K562 (cell line): ENCODE measurements at regions not wholly inside any gene's neighbourhood (a gene's known extent, or its start where the extent isn't known, plus 50 kb on each side); places are given as distances from the start of the nearest gene placed in this dataset.

ENCODE experiments used
- ATAC-seq: fragments of 200-7000 bp; cut with Tn5 transposase; 3 replicates; pipeline ENCODE4 v1.9.1; 2020; ENCODE audit warnings: moderate library complexity
- BruUV-seq: library from RNA; stranded (reverse); fragments of 400-500 nt; replicated peaks from 2 replicates; lab custom pipeline; 2021; lab: Mats Ljungman, UMichigan
- CTCF ChIA-PET: fragments of 300-600 bp; formaldehyde crosslinking; extraction: SDS; loops from one replicate; lab custom pipeline; 2021; ENCODE audit warnings: low intra/inter-chr PET ratio; lab: Yijun Ruan, JAX
- POLR2A ChIA-PET: fragments of 300-600, 350-650 bp; sonication (Branson Sonifier 250); formaldehyde crosslinking; extraction: SDS; loops from one replicate; lab custom pipeline; 2021; ENCODE audit warnings: antibody characterized with exemption, inconsistent platforms; lab: Yijun Ruan, JAX
- DNase-seq, 4 experiments: peaks; one replicate each; pipeline versions ENCODE4 v3.0.0 to v3.0.0-alpha.2; 2011 to 2018; ENCODE audit warnings: low spot score in 3 of 4, mixed read lengths in 3 of 4; ENCODE audit errors: extremely low read depth in 1 of 4
- FAIRE-seq: peaks from 2 replicates; lab custom pipeline; 2011; peaks lifted over from hg19 to GRCh38; lab: Jason Lieb, UNC
- H2AFZ ChIP-seq: 2 replicates; pipeline ENCODE4 v1.6.0; 2011; ENCODE audit warnings: low read depth, low read length, control low read depth, inconsistent platforms
- H3K27ac ChIP-seq: fragments of 200-600 bp; 3 replicates; pipeline ENCODE4 v1.8.0; 2011; ENCODE audit warnings: low read depth, mild to moderate bottlenecking, control low read depth, inconsistent platforms, low read length, moderate library complexity, mixed read lengths; ENCODE audit errors: extremely low read depth
- H3K27me3 ChIP-seq, 2 experiments: fragments of 300-600 bp in 1 of 2; 2 replicates in 1 of 2; 3 replicates in 1 of 2; pipeline versions ENCODE4 v1.6.0 to v1.8.0; 2011; ENCODE audit warnings: inconsistent platforms in 2 of 2, low read length in 2 of 2, mild to moderate bottlenecking in 1 of 2, mixed read lengths in 1 of 2, moderate library complexity in 1 of 2; ENCODE audit not compliant: control insufficient read depth in 2 of 2, insufficient read depth in 2 of 2
- H3K36me3 ChIP-seq: fragments of 300-600 bp; 3 replicates; pipeline ENCODE4 v1.8.0; 2011; ENCODE audit warnings: mild to moderate bottlenecking, low read length, inconsistent platforms; ENCODE audit not compliant: control insufficient read depth, insufficient read depth
- H3K4me1 ChIP-seq, 2 experiments: fragments of 200-600 bp in 1 of 2; replicated peaks in 1 of 2; 2 replicates in 1 of 2; 3 replicates in 1 of 2; pipeline versions ENCODE4 v1.5.1 to v1.8.0; 2011; ENCODE audit warnings: inconsistent platforms in 2 of 2, low read length in 2 of 2, mild to moderate bottlenecking in 1 of 2, mixed read lengths in 1 of 2, moderate library complexity in 1 of 2; ENCODE audit not compliant: control insufficient read depth in 2 of 2, insufficient read depth in 2 of 2
- H3K4me2 ChIP-seq: 2 replicates; pipeline ENCODE4 v1.6.1; 2011; ENCODE audit warnings: low read length, control low read depth, inconsistent platforms, mixed read lengths; ENCODE audit not compliant: insufficient read depth
- H3K4me3 ChIP-seq: fragments of 200-600 bp; sonication (generic), shearing (Covaris generic); 2 replicates; pipeline ENCODE4 v1.5.1; 2016; ENCODE audit warnings: control low read depth, inconsistent platforms
- H3K79me2 ChIP-seq: fragments of 200-600 bp; 3 replicates; pipeline ENCODE4 v1.8.0; 2011; ENCODE audit warnings: low read length, inconsistent platforms; ENCODE audit not compliant: control insufficient read depth, insufficient read depth
- H3K9ac ChIP-seq, 2 experiments: 2 replicates each; pipeline versions ENCODE4 v1.6.0 to v1.6.1; 2011; ENCODE audit warnings: low read depth in 2 of 2, low read length in 2 of 2, control low read depth in 1 of 2, inconsistent platforms in 1 of 2, mild to moderate bottlenecking in 1 of 2, mixed read lengths in 1 of 2; ENCODE audit not compliant: insufficient read depth in 1 of 2
- H3K9me1 ChIP-seq: one replicate; pipeline ENCODE4 v1.6.0; 2011; ENCODE audit warnings: inconsistent platforms, mild to moderate bottlenecking, low read length, moderate library complexity; ENCODE audit not compliant: control insufficient read depth, insufficient read depth
- H3K9me3 ChIP-seq: replicated peaks from 2 replicates; pipeline ENCODE4 v1.5.1; 2011; ENCODE audit warnings: low read depth, low read length, inconsistent platforms; ENCODE audit not compliant: control insufficient read depth, insufficient read depth
- H4K20me1 ChIP-seq: replicated peaks from 2 replicates; pipeline ENCODE4 v1.6.1; 2011; ENCODE audit warnings: low read length, inconsistent platforms, mixed read lengths; ENCODE audit not compliant: control insufficient read depth, insufficient read depth
- MTA1 ChIP-seq: fragments of 450-650 bp; IDR thresholded peaks from 2 replicates; pipeline ENCODE4 v1.6.1; 2017; ENCODE audit warnings: borderline replicate concordance
- MXI1 ChIP-seq: IDR thresholded peaks from 2 replicates; pipeline ENCODE4 v1.6.1; 2011; ENCODE audit warnings: low read depth, mild to moderate bottlenecking, improper control_type of control experiment, low read length
- SIN3B ChIP-seq: fragments of 450-650 bp; IDR thresholded peaks from 2 replicates; pipeline ENCODE4 v1.6.1; 2017; ENCODE audit warnings: low read depth, mild to moderate bottlenecking, moderate library complexity
- WGBS: fragments of 100-300 bp; shearing (Covaris generic); methylation state at CpG from one replicate; pipeline ENCODE4 v1.1.6; 2016; ENCODE audit warnings: low coverage, mixed read lengths; ENCODE audit not compliant: insufficient coverage; ENCODE audit errors: missing lambda C conversion rate; 5-methylcytosine and 5-hydroxymethylcytosine counted together
- in situ Hi-C: fragments of 300-500 bp; cut with MboI; formaldehyde crosslinking; loops from 4 replicates; pipeline ENCODE4 v1.15.0; 2018; ENCODE audit warnings: inconsistent platforms, mixed read lengths
- intact Hi-C: fragments of 100-400 bp; cut with micrococcal nuclease; formaldehyde crosslinking; loops from 2 replicates; pipeline ENCODE4 v1.14.2; 2022
- TF ChIP-seq, protein P1 (sequence below): fragments of 250-450 bp; sonication (Bioruptor Pico); IDR thresholded peaks from 2 replicates; pipeline ENCODE4 v1.5.0; 2021; ENCODE audit warnings: mild to moderate bottlenecking, moderate library complexity

GRCh38 chr2:67313536-67313935 lies 83.6 kb upstream of the ETAA1 start (continued):
- TF ChIP-seq, protein P1, sequence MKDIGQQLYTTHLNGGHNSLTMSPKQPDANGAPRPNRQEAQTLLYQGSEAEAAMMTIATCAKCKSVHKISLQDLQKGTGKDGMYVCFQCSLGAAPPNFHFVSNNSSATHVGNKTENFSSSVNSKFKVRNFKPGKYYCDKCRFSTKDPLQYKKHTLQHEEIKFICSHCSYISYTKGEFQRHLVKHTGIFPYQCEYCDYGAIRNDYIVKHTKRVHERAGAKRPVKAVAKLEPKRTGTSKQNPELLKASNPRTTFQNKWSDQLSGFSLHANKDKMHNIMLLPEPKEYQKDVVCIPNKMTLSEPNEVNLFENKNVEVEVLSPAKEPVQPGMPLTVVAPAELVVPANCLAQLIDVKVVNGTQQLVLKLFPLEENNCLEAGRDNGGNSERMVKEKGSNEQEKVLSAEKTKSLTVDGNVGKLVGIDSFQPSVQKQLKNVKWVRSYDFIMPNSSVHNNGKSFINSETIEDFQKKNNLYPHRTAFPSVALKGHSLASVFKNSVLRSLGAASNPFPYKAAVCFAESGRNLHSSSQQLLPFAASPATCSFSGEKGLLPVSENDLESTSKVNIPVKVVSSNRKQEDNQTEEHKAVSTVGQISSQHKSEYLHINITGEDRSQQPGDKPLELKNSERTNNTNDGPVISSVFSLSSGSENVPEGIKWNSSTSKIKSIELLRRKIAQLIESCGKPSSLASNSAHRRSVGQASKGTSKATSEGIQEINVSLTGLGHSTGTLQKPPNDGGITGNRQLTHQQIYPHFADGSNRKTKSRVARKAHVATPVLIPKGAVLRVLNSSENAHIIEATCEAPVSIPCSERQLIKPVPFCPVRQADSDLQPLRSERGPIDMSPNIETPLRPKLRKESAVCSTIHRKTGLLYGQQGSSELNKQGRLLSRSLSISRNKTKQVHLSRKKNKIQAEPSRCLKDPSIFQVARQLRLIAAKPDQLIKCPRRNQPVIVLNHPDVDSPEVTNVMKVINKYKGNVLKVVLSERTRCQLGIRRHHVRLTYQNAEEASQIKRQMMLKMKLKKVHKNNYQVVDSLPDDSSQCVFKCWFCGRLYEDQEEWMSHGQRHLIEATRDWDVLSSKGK (CRISPR knock-in tag): no peak
- no peak for TF ChIP-seq SIN3B

- no peaks in the 10 kb centered on the region for H3K36me3 ChIP-seq
- FAIRE-seq (no peak), DNase-seq (no peak), ATAC-seq (no peak)
- no TSS peak for BruUV-seq
- no peak for TF ChIP-seq MTA1
- TF ChIP-seq MXI1: no peak
- no peak overlapping the region for H3K4me3 ChIP-seq
- H3K9me3 ChIP-seq: no peaks in the 10 kb centered on the region
- WGBS: 8% methylated on average over 1 of the region's 1 CpG
- H4K20me1 ChIP-seq: no peaks in the 10 kb centered on the region
- in situ Hi-C loops: no loop called here
- H3K27ac ChIP-seq: no peak overlapping the region
- no peak overlapping the region for H3K9ac ChIP-seq
- intact Hi-C loops: no loop called here
- no peaks in the 10 kb centered on the region for H3K9me1 ChIP-seq
- no peaks in the 10 kb centered on the region for H3K79me2 ChIP-seq
- H3K4me2 ChIP-seq: no peak overlapping the region
- no peaks in the 10 kb centered on the region for H3K4me1 ChIP-seq
- ChIA-PET CTCF (no interaction called here), POLR2A (interaction anchor here (0.7 kb wide), 1 partner anchor 564 kb away, joined by 3 read pairs; no protein-coding TSS in a partner anchor)
- H2AFZ ChIP-seq: no peak overlapping the region
- H3K27me3 ChIP-seq: no peaks in the 10 kb centered on the region
Observed at GRCh38 chr2:67318031-67318430, 79.1 kb upstream of the ETAA1 start.
